GM21737 (cell line): ENCODE measurements at regions not wholly inside any gene's neighbourhood (a gene's known extent, or its start where the extent isn't known, plus 50 kb on each side); places are given as distances from the start of the nearest gene placed in this dataset.
"Not testable (repeated sequence)": the region's sequence is repeated elsewhere in the genome, so short reads cannot be mapped to it uniquely, and the experiment has no call there.

Experiments used
- ATAC-seq: cut with Tn5 transposase; IDR thresholded peaks from one replicate; pipeline ENCODE4 v1.9.1; 2021; ENCODE audit warnings: mild to moderate bottlenecking, moderate library complexity; ENCODE audit not compliant: unreplicated experiment

GRCh38 chr6:165765256-165765655 is 102.2 kb upstream of the PDE10A start:
- ATAC-seq: not testable (repeated sequence)

- ATAC-seq: no peak
Observed at GRCh38 chr6:165762876-165763275, 99.8 kb upstream of the PDE10A start.

GRCh38 chr6:165762125-165762524 is 99.1 kb upstream of the PDE10A start:
- no peak for ATAC-seq

- no peak for ATAC-seq
Observed at GRCh38 chr6:165760803-165761185, 97.8 kb upstream of the PDE10A start.

GRCh38 chr6:165760126-165760802 is 97.2 kb upstream of the PDE10A start:
- no peak for ATAC-seq

GRCh38 chr6:165758441-165758840 is 95.4 kb upstream of the PDE10A start:
- no peak for ATAC-seq

- no peak for ATAC-seq
Observed at GRCh38 chr6:165755583-165755982, 92.5 kb upstream of the PDE10A start.

GRCh38 chr6:165753506-165753905 is 90.5 kb upstream of the PDE10A start:
- ATAC-seq: no peak

GRCh38 chr6:165752451-165752850 is 89.4 kb upstream of the PDE10A start:
- no peak for ATAC-seq

- no peak for ATAC-seq
Observed at GRCh38 chr6:165751486-165751885, 88.4 kb upstream of the PDE10A start.

- ATAC-seq: no peak
Observed at GRCh38 chr6:165749163-165749562, 86.1 kb upstream of the PDE10A start.

GRCh38 chr6:165748390-165748789 is 85.3 kb upstream of the PDE10A start:
- ATAC-seq: no peak

GRCh38 chr6:165747963-165748362 is 84.9 kb upstream of the PDE10A start:
- no peak for ATAC-seq

GRCh38 chr6:165746331-165746730 is 83.3 kb upstream of the PDE10A start:
- no peak for ATAC-seq

- ATAC-seq: no peak
Observed at GRCh38 chr6:165745492-165745891, 82.5 kb upstream of the PDE10A start.

- no peak for ATAC-seq
Observed at GRCh38 chr6:165744555-165745228, 81.7 kb upstream of the PDE10A start.

GRCh38 chr6:165743366-165743898 is 80.4 kb upstream of the PDE10A start:
- ATAC-seq: no peak

- no peak for ATAC-seq
Observed at GRCh38 chr6:165742047-165742446, 79.0 kb upstream of the PDE10A start.

GRCh38 chr6:165737396-165737795 is 74.4 kb upstream of the PDE10A start:
- no peak for ATAC-seq

- ATAC-seq: no peak
Observed at GRCh38 chr6:165735065-165735464, 72.0 kb upstream of the PDE10A start.

GRCh38 chr6:165733489-165733791 is 70.4 kb upstream of the PDE10A start:
- ATAC-seq: no peak

- ATAC-seq: peak; percentile 95
Observed at GRCh38 chr6:165732696-165733488, 69.9 kb upstream of the PDE10A start.
